Liver (tissue), 8 donors: ENCODE measurements at regions not wholly inside any gene's neighbourhood (a gene's known extent, or its start where the extent isn't known, plus 50 kb on each side); places are given as distances from the start of the nearest gene placed in this dataset.

ENCODE experiments used
- DNase-seq: peaks from one replicate; pipeline ENCODE4 v3.0.0-alpha.2; 2017; ENCODE audit warnings: low spot score
- H3K27ac ChIP-seq, 2 donors: one replicate each; pipeline ENCODE4 v1.7.0; 2013; ENCODE audit warnings: inconsistent platforms in 2 of 2, low read length in 2 of 2, control low read depth in 1 of 2, low read depth in 1 of 2, mild to moderate bottlenecking in 1 of 2
- H3K27me3 ChIP-seq, 4 donors: one replicate each; pipeline versions ENCODE4 v1.6.1 to v1.7.0; 2013; ENCODE audit warnings: low read length in 3 of 4, inconsistent platforms in 1 of 4, mild to moderate bottlenecking in 1 of 4, moderate library complexity in 1 of 4; ENCODE audit not compliant: control insufficient read depth in 4 of 4, insufficient read depth in 4 of 4
- H3K36me3 ChIP-seq, 4 donors: one replicate each; pipeline versions ENCODE4 v1.6.1 to v1.7.0; 2013; ENCODE audit warnings: low read length in 3 of 4, mild to moderate bottlenecking in 3 of 4, low read depth in 1 of 4, moderate library complexity in 1 of 4; ENCODE audit not compliant: control insufficient read depth in 4 of 4, insufficient read depth in 3 of 4
- H3K4me1 ChIP-seq, 4 donors: one replicate each; pipeline versions ENCODE4 v1.6.1 to v1.7.0; 2013; ENCODE audit warnings: low read length in 3 of 4, mild to moderate bottlenecking in 3 of 4, moderate library complexity in 1 of 4; ENCODE audit not compliant: control insufficient read depth in 4 of 4, insufficient read depth in 4 of 4
- H3K4me3 ChIP-seq, 3 donors: one replicate each; pipeline versions ENCODE4 v1.6.1 to v1.7.0; 2013; ENCODE audit warnings: low read length in 3 of 3, control low read depth in 1 of 3, low read depth in 1 of 3, mild to moderate bottlenecking in 1 of 3
- H3K9ac ChIP-seq, 2 donors: one replicate each; pipeline ENCODE4 v1.7.0; 2013; ENCODE audit warnings: low read length in 2 of 2, mild to moderate bottlenecking in 2 of 2, moderate library complexity in 2 of 2, control low read depth in 1 of 2, low read depth in 1 of 2
- H3K9me3 ChIP-seq, 4 donors: one replicate each; pipeline versions ENCODE4 v1.6.1 to v1.7.0; 2013; ENCODE audit warnings: low read length in 3 of 4; ENCODE audit not compliant: control insufficient read depth in 4 of 4
- ATF3 ChIP-seq: IDR thresholded peaks from 2 replicates; pipeline ENCODE4 v1.6.1; 2016; ENCODE audit warnings: antibody characterized with exemption
- EGR1 ChIP-seq, 2 donors: IDR thresholded peaks; 2 replicates each; pipeline ENCODE4 v1.6.1; 2016 to 2018; ENCODE audit warnings: antibody characterized with exemption in 2 of 2, low read depth in 2 of 2
- FOXA1 ChIP-seq: IDR thresholded peaks from 2 replicates; pipeline ENCODE4 v1.6.1; 2016; ENCODE audit warnings: antibody characterized with exemption
- FOXA2 ChIP-seq: IDR thresholded peaks from 2 replicates; pipeline ENCODE4 v1.6.1; 2016; ENCODE audit warnings: antibody characterized with exemption
- GABPA ChIP-seq, 2 donors: IDR thresholded peaks in 1 of 2; conservative IDR thresholded peaks in 1 of 2; 2 replicates each; pipeline ENCODE4 v1.6.1; 2016; ENCODE audit warnings: antibody characterized with exemption in 2 of 2, mild to moderate bottlenecking in 1 of 2, moderate library complexity in 1 of 2
- HNF4A ChIP-seq, 2 donors: conservative IDR thresholded peaks; 2 replicates each; pipeline ENCODE4 v1.6.1; 2016; ENCODE audit warnings: antibody characterized with exemption in 2 of 2, mild to moderate bottlenecking in 2 of 2
- HNF4G ChIP-seq: IDR thresholded peaks from 2 replicates; pipeline ENCODE4 v1.6.1; 2016; ENCODE audit warnings: antibody characterized with exemption
- JUND ChIP-seq, 2 donors: IDR thresholded peaks; 2 replicates each; pipeline ENCODE4 v1.6.1; 2016; ENCODE audit warnings: antibody characterized with exemption in 2 of 2
- NR2F2 ChIP-seq: IDR thresholded peaks from 2 replicates; pipeline ENCODE4 v1.6.1; 2016; ENCODE audit warnings: antibody characterized with exemption
- RAD21 ChIP-seq, 2 donors: IDR thresholded peaks; 2 replicates each; pipeline ENCODE4 v1.6.1; 2016; ENCODE audit warnings: antibody characterized with exemption in 2 of 2, mild to moderate bottlenecking in 2 of 2
- REST ChIP-seq: IDR thresholded peaks from 2 replicates; pipeline ENCODE4 v1.6.1; 2016; ENCODE audit warnings: antibody characterized with exemption, mild to moderate bottlenecking
- RXRA ChIP-seq, 2 donors: IDR thresholded peaks; 2 replicates each; pipeline ENCODE4 v1.6.1; 2017 to 2018; ENCODE audit warnings: antibody characterized with exemption in 2 of 2, mild to moderate bottlenecking in 1 of 2
- SP1 ChIP-seq: IDR thresholded peaks from 2 replicates; pipeline ENCODE4 v1.6.1; 2018; ENCODE audit warnings: antibody characterized with exemption, mild to moderate bottlenecking
- TAF1 ChIP-seq: conservative IDR thresholded peaks from 2 replicates; pipeline ENCODE4 v1.6.1; 2016; ENCODE audit warnings: antibody characterized with exemption, mild to moderate bottlenecking
- YY1 ChIP-seq: IDR thresholded peaks from 2 replicates; pipeline ENCODE4 v1.6.1; 2016; ENCODE audit warnings: antibody characterized with exemption, mild to moderate bottlenecking
- ZBTB33 ChIP-seq: IDR thresholded peaks from 2 replicates; pipeline ENCODE4 v1.6.1; 2016; ENCODE audit warnings: antibody characterized with exemption
- WGBS: extraction: QIAGEN DNeasy Blood & Tissue Kit; methylation state at CpG from one replicate; pipeline ENCODE4 v1.1.7; 2013; 5-methylcytosine and 5-hydroxymethylcytosine counted together
- TF ChIP-seq, protein P1 (sequence below): fragments of 150-350 bp; IDR thresholded peaks from 2 replicates; pipeline ENCODE4 v1.5.1; 2017; ENCODE audit warnings: improper control_type of control experiment, low read depth, low read length; ENCODE audit not compliant: missing input control
- TF ChIP-seq, protein P2 (sequence below): IDR thresholded peaks from 2 replicates; pipeline ENCODE4 v1.6.1; 2016; ENCODE audit warnings: antibody characterized with exemption
- donor health status: healthy.
- donor health status: healthy.
- donor health status: healthy.
- donor health status: healthy.
- donor health status: healthy.

DNA sequence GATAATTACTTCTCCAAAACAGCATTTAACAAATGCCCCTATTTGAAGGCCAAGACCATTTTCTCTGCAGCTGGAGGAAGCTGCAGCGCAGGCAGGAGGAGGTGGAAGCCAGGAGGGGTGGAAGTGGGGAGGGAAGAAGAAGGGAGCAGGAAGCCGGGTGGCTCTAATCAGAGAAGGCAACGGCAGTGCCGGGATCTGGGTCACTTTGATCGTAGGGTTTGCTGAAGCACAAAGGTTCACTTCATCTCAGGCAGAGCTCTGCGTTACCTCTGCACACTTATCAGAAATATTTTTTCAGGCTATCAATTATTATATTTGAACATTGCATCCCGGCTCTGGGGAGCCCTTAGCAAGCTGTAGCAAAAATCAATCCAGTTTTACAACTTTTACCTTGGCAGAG is 315.8 kb upstream of the POU3F3 start:
- no peak for DNase-seq
- Histone ChIP-seq H3K9me3 (no peaks in the 10 kb centered on the region), H3K4me3 (no peak overlapping the region), H3K4me1 (no peaks in the 10 kb centered on the region), H3K27me3 (no peaks in the 10 kb centered on the region), H3K9ac (no peak overlapping the region), H3K36me3 (no peaks in the 10 kb centered on the region), H3K27ac (no peak overlapping the region)
- TF ChIP-seq ATF3 (no peak), ZBTB33 (no peak), TAF1 (no peak), JUND (IDR thresholded peaks at IDR 0.05) (no peak), FOXA1 (no peak), NR2F2 (no peak), RXRA (IDR thresholded peaks at IDR 0.05) (no peak), GABPA (IDR thresholded peaks at IDR 0.05 in 1 of 2, conservative IDR thresholded peaks at IDR 0.05 in 1 of 2) (no peak), EGR1 (IDR thresholded peaks at IDR 0.05; ENCODE audit: low read depth in 2 of 2) (no peak), FOXA2 (no peak), SP1 (no peak), RAD21 (IDR thresholded peaks at IDR 0.05) (no peak), HNF4A (conservative IDR thresholded peaks at IDR 0.05) (no peak), HNF4G (no peak)
- TF ChIP-seq, protein P1, sequence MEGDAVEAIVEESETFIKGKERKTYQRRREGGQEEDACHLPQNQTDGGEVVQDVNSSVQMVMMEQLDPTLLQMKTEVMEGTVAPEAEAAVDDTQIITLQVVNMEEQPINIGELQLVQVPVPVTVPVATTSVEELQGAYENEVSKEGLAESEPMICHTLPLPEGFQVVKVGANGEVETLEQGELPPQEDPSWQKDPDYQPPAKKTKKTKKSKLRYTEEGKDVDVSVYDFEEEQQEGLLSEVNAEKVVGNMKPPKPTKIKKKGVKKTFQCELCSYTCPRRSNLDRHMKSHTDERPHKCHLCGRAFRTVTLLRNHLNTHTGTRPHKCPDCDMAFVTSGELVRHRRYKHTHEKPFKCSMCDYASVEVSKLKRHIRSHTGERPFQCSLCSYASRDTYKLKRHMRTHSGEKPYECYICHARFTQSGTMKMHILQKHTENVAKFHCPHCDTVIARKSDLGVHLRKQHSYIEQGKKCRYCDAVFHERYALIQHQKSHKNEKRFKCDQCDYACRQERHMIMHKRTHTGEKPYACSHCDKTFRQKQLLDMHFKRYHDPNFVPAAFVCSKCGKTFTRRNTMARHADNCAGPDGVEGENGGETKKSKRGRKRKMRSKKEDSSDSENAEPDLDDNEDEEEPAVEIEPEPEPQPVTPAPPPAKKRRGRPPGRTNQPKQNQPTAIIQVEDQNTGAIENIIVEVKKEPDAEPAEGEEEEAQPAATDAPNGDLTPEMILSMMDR = no peak
- 62% methylated on average over 7 of the region's 7 CpGs for WGBS

- TF ChIP-seq SP1 (no peak), REST (no peak), RXRA (IDR thresholded peaks at IDR 0.05) (no peak), YY1 (no peak), HNF4A (conservative IDR thresholded peaks at IDR 0.05) (no peak), RAD21 (IDR thresholded peaks at IDR 0.05) (no peak), NR2F2 (no peak), GABPA (IDR thresholded peaks at IDR 0.05 in 1 of 2, conservative IDR thresholded peaks at IDR 0.05 in 1 of 2) (no peak), FOXA2 (no peak), EGR1 (IDR thresholded peaks at IDR 0.05; ENCODE audit: low read depth in 2 of 2) (no peak), ATF3 (no peak), JUND (IDR thresholded peaks at IDR 0.05) (no peak), FOXA1 (no peak), ZBTB33 (no peak), HNF4G (no peak), TAF1 (no peak)
- TF ChIP-seq, protein P1 = no peak
- TF ChIP-seq, protein P2, sequence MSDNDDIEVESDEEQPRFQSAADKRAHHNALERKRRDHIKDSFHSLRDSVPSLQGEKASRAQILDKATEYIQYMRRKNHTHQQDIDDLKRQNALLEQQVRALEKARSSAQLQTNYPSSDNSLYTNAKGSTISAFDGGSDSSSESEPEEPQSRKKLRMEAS = no peak
- H3K9ac ChIP-seq = no peak overlapping the region
- 58% methylated on average over 4 of the region's 4 CpGs for WGBS
Measured at GRCh38 chr2:104539649-104540048, 314.3 kb upstream of the POU3F3 start.

More at GRCh38 chr2:104539649-104540048, 314.3 kb upstream of the POU3F3 start:
- H3K4me3 ChIP-seq = no peak overlapping the region
- no peaks in the 10 kb centered on the region for H3K36me3 ChIP-seq
- no peaks in the 10 kb centered on the region for H3K4me1 ChIP-seq
- no peaks in the 10 kb centered on the region for H3K27me3 ChIP-seq
- no peak overlapping the region for H3K27ac ChIP-seq
- no peak for DNase-seq
- no peaks in the 10 kb centered on the region for H3K9me3 ChIP-seq
